OCI-LY3 (cell line): ENCODE measurements at regions not wholly inside any gene's neighbourhood (a gene's known extent, or its start where the extent isn't known, plus 50 kb on each side); places are given as distances from the start of the nearest gene placed in this dataset.

Source experiments
- H2AFZ ChIP-seq: fragments of 200-600, 300-600 bp; shearing (Covaris generic); 2 replicates; pipeline ENCODE4 v1.6.0; 2014; ENCODE audit warnings: antibody characterized with exemption, low read depth, low read length
- H3K27ac ChIP-seq: fragments of 200-600, 300-600 bp; sonication (generic); 2 replicates; pipeline ENCODE4 v1.5.1; 2014; ENCODE audit warnings: mild to moderate bottlenecking, low read length, moderate library complexity, mixed read lengths
- H3K27me3 ChIP-seq: fragments of 200-600, 300-600 bp; sonication (generic); 2 replicates; pipeline ENCODE4 v1.6.1; 2014; ENCODE audit warnings: low read depth, low read length, mixed read lengths
- H3K36me3 ChIP-seq: fragments of 200-600, 300-600 bp; sonication (generic); replicated peaks from 2 replicates; pipeline ENCODE3; 2014; ENCODE audit warnings: low read depth, low read length, mixed read lengths
- H3K4me1 ChIP-seq: fragments of 300-600, 200-600 bp; sonication (generic); 2 replicates; pipeline ENCODE4 v1.6.1; 2014; ENCODE audit warnings: low read length, mixed read lengths
- H3K4me2 ChIP-seq: fragments of 200-600, 300-600 bp; sonication (generic); 2 replicates; pipeline ENCODE4 v1.6.1; 2014; ENCODE audit warnings: low read length, mixed read lengths
- H3K4me3 ChIP-seq: fragments of 300-600, 200-600 bp; sonication (generic); 2 replicates; pipeline ENCODE4 v1.5.1; 2014; ENCODE audit warnings: antibody characterized with exemption, mild to moderate bottlenecking, low read length, moderate library complexity
- H3K79me2 ChIP-seq: fragments of 300-600, 200-600 bp; shearing (Covaris generic); 2 replicates; pipeline ENCODE4 v1.6.1; 2014; ENCODE audit warnings: mild to moderate bottlenecking, low read length, mixed read lengths
- H3K9ac ChIP-seq: fragments of 300-600, 200-600 bp; shearing (Covaris generic); 2 replicates; pipeline ENCODE4 v1.6.0; 2014; ENCODE audit warnings: mild to moderate bottlenecking, low read length, moderate library complexity
- H3K9me3 ChIP-seq: fragments of 200-600, 300-600 bp; shearing (Covaris generic); 2 replicates; pipeline ENCODE4 v1.6.1; 2014; ENCODE audit warnings: low read length, mixed read lengths; ENCODE audit not compliant: insufficient read depth
- H4K20me1 ChIP-seq: fragments of 200-600, 300-600 bp; sonication (generic); 2 replicates; pipeline ENCODE4 v1.6.1; 2016; ENCODE audit warnings: low read length, mixed read lengths; ENCODE audit not compliant: insufficient read depth
- EZH2phosphoT487 ChIP-seq: fragments of 200-600 bp; shearing (Covaris generic); IDR thresholded peaks from 2 replicates; pipeline ENCODE4 v1.6.1; 2018; ENCODE audit warnings: antibody characterized with exemption, mixed run types, low read depth
- TF ChIP-seq, protein P1 (sequence below): fragments of 200-600, 300-600 bp; sonication (generic); IDR thresholded peaks from 2 replicates; pipeline ENCODE4 v1.5.1; 2014; ENCODE audit warnings: antibody characterized with exemption, low read length, low read depth

GRCh38 chr11:57094181-57094935, 87.4 kb upstream of the LRRC55 start:
- H3K27ac ChIP-seq: no peak overlapping the region
- H3K9ac ChIP-seq: no peak overlapping the region
- H3K79me2 ChIP-seq: no peaks in the 10 kb centered on the region
- H4K20me1 ChIP-seq: no peaks in the 10 kb centered on the region
- H3K27me3 ChIP-seq: peaks cover 52% of the 10 kb centered on the region
- H3K9me3 ChIP-seq: no peaks in the 10 kb centered on the region
- H2AFZ ChIP-seq: no peak overlapping the region
- no peak overlapping the region for H3K4me2 ChIP-seq
- no peak overlapping the region for H3K4me3 ChIP-seq
- no peaks in the 10 kb centered on the region for H3K36me3 ChIP-seq
- TF ChIP-seq, protein P1, sequence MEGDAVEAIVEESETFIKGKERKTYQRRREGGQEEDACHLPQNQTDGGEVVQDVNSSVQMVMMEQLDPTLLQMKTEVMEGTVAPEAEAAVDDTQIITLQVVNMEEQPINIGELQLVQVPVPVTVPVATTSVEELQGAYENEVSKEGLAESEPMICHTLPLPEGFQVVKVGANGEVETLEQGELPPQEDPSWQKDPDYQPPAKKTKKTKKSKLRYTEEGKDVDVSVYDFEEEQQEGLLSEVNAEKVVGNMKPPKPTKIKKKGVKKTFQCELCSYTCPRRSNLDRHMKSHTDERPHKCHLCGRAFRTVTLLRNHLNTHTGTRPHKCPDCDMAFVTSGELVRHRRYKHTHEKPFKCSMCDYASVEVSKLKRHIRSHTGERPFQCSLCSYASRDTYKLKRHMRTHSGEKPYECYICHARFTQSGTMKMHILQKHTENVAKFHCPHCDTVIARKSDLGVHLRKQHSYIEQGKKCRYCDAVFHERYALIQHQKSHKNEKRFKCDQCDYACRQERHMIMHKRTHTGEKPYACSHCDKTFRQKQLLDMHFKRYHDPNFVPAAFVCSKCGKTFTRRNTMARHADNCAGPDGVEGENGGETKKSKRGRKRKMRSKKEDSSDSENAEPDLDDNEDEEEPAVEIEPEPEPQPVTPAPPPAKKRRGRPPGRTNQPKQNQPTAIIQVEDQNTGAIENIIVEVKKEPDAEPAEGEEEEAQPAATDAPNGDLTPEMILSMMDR: no peak
- no peak for TF ChIP-seq EZH2phosphoT487
- H3K4me1 ChIP-seq: peaks cover 11% of the 10 kb centered on the region

DNA sequence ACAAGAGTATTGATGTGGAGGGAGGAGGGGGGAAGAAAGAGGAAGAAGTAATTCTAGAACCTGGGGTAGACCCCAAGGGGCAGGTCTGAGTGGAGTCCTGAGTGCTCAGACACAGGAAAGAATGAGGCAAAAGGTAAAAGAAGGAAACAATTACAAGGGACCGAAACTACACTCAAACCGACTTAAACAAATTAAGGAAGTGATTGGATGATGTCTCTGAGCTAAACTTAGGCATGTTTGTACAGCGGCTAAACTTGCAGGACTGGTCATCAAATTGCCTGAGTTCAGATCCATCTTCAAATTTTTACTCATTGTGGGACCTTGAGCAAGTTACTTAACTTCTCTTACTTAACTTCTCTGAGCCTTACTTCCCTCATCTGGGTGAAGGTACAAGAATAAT, 86.3 kb upstream of the LRRC55 start:
- Histone ChIP-seq H3K9ac (no peak overlapping the region), H2AFZ (no peak overlapping the region), H3K27ac (no peak overlapping the region), H3K27me3 (peaks cover 45% of the 10 kb centered on the region), H4K20me1 (no peaks in the 10 kb centered on the region), H3K4me1 (peaks cover 11% of the 10 kb centered on the region), H3K9me3 (no peaks in the 10 kb centered on the region), H3K36me3 (no peaks in the 10 kb centered on the region), H3K4me3 (no peak overlapping the region), H3K4me2 (peak overlapping the region; percentile 22), H3K79me2 (no peaks in the 10 kb centered on the region)
- TF ChIP-seq, protein P1: no peak
- no peak for TF ChIP-seq EZH2phosphoT487

DNA sequence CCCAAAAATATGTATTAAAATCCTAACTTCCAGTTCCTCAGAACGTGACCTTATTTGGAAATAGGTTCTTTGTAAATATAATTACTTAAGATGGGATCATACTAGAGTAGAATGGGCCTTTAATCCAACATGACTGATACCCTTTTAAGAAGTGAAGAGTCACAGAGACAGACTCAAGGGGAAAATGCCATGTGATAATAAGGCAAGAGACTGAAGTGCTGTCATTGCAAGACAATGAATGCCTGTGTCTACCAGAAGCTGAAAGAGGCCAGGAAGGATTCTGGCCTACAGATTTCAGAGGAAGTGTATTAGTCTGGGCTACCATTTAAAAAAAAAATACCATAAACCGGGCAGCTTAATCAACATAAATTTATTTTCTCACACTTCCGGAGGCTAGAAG, 85.9 kb upstream of the LRRC55 start:
- Histone ChIP-seq H3K36me3 (no peaks in the 10 kb centered on the region), H3K4me2 (peak overlapping the region; percentile 22; the same call in 1 of the 2 replicates), H3K27ac (no peak overlapping the region), H4K20me1 (no peaks in the 10 kb centered on the region), H3K4me1 (peaks cover 11% of the 10 kb centered on the region), H3K9ac (no peak overlapping the region), H3K79me2 (no peaks in the 10 kb centered on the region), H3K4me3 (no peak overlapping the region), H2AFZ (no peak overlapping the region), H3K9me3 (no peaks in the 10 kb centered on the region), H3K27me3 (peaks cover 46% of the 10 kb centered on the region)
- no peak for TF ChIP-seq EZH2phosphoT487
- TF ChIP-seq, protein P1: no peak

DNA sequence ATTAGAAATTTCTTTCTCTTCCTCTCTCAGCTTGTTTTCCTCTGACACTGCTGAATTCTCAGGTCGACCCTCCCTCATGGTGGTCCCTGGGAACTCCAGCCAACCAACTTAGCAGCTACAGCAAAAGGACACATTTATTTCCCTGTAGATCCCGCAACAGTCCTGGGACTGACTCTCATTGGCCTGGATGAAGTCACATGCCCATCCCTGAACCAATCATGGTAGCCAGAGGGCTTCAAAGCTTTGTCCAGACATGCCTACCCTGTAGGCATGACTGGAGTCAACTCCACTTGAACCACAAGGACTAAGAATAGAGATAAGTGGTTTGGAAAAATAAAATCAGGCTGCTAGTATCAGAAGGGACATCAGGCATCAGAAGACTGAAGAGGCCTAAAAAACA, 84.6 kb upstream of the LRRC55 start:
- no peak overlapping the region for H3K9ac ChIP-seq
- peaks cover 43% of the 10 kb centered on the region for H3K27me3 ChIP-seq
- H3K79me2 ChIP-seq: no peaks in the 10 kb centered on the region
- H3K4me2 ChIP-seq: no peak overlapping the region
- peaks cover 11% of the 10 kb centered on the region for H3K4me1 ChIP-seq
- no peaks in the 10 kb centered on the region for H4K20me1 ChIP-seq
- TF ChIP-seq EZH2phosphoT487: no peak
- TF ChIP-seq, protein P1: no peak
- H3K27ac ChIP-seq: no peak overlapping the region
- H3K9me3 ChIP-seq: no peaks in the 10 kb centered on the region
- H3K4me3 ChIP-seq: no peak overlapping the region
- H3K36me3 ChIP-seq: no peaks in the 10 kb centered on the region
- no peak overlapping the region for H2AFZ ChIP-seq
